GM21515 (cell line): ENCODE measurements at regions not wholly inside any gene's neighbourhood (a gene's known extent, or its start where the extent isn't known, plus 50 kb on each side); places are given as distances from the start of the nearest gene placed in this dataset.

Experiments used
- ATAC-seq: cut with Tn5 transposase; IDR thresholded peaks from one replicate; pipeline ENCODE4 v1.9.1; 2021; ENCODE audit not compliant: unreplicated experiment

DNA sequence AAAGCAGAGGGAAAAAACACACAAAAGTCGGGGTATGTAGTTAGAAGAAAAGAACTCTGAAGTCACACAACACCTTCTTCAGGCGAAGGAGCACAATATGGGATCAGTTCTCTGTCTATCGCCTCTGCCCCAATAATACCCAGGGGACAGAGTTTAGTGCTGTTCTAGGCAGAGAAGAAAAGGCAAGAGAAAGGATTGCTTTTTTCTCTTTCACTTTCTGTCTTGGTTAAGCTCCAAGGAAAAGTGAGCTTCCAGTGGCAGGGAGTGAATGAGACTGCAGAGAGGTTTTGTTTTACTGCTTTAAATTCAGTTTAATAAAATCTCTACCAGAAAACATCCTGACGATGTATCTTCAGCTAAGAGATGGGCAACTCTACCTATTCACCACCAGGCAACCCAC lies 86.6 kb upstream of the STXBP5 start:
- no peak for ATAC-seq

DNA sequence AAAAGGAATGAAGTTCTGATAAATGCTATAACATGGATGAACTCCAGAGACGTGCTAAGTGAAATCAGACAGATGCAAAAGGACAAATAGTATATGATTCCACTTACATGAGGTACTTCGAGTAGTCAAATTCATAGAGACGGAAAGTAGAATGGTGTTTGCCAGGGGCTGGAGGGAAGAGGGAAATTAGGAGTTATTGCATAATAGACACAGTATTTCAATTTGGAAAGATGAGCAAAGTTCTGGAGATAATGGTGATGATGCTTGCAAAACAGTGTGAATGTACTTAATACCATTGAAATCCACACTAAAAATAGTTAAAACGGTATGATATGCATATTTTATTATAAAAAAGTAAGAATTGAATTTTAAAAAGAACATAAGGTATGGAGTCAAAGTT lies 84.9 kb upstream of the STXBP5 start:
- no peak for ATAC-seq

DNA sequence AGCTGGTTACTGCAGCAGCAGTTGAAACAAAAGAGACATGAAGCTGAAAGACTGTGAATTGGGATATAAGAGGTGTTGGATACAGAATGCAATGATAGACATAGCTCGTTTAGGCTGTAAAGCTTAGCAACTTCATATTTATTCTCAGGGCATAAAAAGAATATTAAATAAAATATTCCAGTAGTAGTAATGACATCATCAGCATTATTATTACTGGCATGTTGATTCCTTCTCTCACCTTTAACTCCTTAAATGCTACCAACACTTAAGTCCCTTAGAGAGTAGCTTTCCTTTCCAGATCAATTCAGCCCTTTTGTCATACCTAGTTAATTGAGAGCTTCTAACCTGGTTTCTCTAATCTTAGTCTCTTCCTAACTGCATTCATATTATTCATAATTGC lies 81.4 kb upstream of the STXBP5 start:
- ATAC-seq = no peak

DNA sequence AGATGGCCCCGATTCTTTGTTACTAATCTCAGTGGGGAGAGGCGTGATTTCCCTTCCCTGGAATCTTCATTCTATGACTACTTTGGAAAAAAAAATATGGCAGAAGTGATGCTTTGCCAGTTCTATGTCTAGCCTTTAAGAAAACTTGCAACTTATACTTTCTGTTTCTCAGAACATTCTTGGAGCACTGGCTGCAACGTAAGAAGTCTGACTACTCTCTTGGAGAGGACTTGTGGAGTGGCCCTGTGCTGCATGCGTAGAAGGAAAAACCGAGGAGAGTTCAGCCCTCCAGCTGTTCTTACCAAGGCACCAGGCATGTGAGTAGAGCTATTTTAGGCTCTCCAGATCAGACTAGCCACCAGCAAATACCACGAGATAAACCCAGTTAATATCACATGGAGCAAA lies 77.6 kb upstream of the STXBP5 start:
- ATAC-seq = no peak

DNA sequence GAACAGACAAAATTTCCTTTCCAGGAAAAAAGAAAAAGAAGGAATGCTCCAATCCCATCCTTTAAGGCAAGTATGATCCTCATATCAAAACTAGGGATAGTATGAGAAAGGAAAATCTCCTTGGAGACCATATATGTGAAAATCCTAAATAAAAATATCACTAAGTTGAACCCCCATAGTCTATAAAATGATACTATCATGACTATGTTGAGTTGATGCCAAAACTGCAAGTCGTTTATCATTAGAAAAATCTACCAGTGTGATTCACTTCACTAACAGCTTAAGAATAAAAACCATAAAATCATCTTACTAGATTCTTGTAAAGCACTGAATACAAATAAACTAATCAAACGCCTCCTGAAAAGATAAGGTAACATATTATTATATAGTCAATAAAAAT lies 76.6 kb upstream of the STXBP5 start:
- no peak for ATAC-seq

DNA sequence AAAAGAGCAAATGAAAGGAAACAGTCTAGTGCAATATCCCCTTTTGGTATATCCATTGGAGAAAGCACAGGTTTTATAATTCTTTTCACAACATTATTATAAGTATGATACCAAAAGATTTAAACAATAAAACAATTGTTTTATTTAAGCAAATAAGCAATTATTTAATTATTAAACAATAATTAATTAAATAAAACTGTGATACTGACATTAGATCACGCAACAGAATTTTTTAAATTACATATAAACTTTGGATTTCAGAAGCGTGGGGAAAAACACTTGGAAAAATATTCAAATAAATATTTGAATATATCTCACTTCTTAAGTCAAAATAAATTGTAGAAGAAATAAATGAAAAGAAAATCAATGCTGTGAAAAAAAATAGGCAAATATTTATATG lies 76.2 kb upstream of the STXBP5 start:
- no peak for ATAC-seq

DNA sequence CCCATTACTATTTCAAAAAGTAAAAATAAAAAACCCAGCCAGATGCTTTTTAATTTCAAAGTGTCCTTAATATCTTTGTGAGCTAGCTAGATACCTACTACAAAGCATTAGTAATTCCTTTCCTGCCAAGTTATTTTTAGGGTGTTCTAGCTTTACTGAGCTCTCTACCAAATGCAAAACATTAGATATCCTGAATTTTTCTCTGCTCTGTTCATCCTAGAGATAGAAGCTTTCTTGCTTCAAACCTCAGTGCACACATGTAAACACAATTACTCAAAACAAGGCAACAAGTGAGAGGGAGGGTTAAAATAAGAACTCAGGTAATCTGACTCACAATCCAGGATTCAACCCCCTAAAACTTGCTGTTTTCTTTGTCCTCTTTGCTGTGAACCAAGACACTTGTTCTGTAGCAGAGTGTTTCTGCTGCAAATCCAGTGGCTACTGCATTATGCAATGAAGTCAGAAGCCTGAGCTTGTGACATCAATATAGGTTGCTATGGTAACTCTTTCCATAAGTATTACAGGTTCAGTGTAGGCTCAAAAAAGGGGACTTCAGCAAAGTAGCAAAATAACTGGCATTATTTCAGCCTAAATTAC lies 72.6 kb upstream of the STXBP5 start:
- ATAC-seq = no peak

DNA sequence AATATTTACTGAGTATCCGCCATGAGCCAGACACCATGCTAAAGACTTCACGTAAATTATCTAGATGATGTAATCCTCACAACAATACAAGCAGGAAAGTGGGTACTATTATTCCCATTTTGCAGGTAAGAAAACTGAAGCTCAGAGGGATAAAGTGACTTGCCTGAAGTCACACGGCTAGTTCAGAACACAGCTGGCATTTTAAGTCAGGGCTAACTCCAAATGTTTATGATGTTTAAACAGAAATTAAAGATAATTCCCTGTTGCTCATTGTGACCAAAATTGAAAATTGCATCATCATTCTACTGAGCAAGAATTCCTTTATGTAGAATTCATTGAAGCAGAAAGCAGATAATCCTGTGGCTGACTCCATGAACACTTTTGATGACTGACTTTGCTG lies 71.3 kb upstream of the STXBP5 start:
- no peak for ATAC-seq

DNA sequence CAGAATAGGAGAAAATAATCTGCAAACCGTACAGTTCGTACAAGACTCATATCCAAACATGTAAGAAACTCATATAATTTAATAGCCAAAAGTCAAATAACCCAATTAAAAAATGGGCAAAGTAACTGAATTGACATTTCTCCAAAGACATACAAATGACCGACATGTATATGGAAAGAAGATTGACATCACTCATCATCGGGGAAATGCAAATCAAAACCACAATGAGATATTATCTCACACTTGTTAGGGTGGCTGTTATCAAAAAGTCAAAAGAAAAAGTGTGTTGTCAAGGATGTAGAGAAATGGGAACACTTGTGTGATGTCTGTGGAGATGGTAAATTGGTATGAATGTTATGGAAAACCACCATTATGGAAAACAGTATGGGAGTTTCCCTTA lies 70.5 kb upstream of the STXBP5 start:
- no peak for ATAC-seq

DNA sequence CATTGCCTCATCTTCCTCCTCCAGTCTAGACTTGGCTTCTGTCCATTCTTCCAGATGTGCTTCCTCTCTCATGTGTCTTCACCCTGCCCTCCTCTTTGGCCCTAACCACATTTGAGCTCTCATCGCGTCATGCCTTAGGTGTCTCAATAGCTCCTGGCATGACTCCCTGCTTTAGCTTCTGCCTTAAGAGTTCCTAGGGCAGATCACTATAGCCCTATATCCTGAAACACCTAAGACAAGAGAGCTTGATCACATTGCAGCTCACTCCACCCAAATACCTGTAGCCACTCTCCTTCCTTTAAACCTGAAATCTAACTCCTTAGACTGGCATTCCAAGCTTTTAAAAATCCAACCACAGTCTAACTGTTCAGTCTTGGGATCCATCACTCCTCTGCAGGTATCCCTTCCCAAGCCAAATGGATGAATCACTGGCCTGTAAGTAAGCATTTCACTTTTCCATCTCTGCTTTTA lies 69.0 kb upstream of the STXBP5 start:
- ATAC-seq = no peak

DNA sequence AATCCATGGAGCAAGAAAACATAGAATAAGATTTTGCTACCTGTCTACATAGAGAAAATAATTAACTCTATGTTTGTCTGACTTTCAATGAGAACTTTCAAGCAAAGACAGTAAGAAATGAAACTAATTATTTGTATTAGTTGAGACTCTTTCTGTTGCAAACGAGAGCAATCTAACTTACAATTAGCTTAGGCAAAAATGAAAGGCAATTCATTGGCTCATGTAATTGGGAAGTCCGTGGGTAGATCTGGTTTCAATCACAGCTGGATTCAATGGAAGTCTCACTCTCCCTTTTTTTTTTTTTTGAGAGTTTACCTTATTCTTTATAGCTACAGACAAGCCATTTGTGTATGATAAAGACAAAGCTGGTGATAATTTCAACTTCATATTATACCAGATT lies 68.2 kb upstream of the STXBP5 start:
- ATAC-seq = no peak

DNA sequence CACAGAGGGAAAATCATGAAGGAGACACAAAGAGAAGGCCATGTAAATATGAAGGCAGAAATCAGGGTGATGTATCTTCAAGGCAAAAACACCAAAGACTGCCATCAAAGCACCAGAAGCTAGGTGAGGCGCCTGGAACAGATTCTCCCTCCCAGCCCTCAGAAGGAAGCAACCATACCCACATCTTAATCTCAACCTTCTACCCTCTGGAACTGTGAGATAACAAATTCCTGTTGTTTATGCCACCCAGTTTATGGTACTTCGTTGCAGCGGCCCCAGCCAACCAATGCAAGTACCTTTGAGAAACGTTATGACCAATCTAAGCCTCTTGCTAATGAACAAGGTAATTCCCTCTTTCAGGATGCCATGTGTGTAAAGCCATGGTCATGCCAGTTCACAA lies 66.2 kb upstream of the STXBP5 start:
- no peak for ATAC-seq

DNA sequence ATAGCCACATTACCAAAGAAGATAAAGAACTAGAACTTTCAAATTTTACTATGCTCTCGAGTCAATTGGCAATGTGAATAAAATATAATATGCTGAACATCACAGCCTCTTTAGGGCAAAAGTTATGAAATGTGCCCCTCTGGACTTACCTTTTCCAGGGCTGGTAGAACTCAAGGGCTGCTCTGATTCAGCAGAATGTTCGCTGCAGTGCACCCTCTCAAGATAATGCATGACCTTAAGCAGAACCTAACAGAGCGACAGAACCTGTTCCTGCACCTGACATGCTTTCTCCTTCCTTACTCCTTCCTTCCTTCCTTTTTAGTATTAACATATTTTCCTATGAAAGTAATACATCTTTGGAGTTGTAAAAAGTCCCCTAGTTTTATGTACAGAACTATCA lies 65.4 kb upstream of the STXBP5 start:
- ATAC-seq = no peak

DNA sequence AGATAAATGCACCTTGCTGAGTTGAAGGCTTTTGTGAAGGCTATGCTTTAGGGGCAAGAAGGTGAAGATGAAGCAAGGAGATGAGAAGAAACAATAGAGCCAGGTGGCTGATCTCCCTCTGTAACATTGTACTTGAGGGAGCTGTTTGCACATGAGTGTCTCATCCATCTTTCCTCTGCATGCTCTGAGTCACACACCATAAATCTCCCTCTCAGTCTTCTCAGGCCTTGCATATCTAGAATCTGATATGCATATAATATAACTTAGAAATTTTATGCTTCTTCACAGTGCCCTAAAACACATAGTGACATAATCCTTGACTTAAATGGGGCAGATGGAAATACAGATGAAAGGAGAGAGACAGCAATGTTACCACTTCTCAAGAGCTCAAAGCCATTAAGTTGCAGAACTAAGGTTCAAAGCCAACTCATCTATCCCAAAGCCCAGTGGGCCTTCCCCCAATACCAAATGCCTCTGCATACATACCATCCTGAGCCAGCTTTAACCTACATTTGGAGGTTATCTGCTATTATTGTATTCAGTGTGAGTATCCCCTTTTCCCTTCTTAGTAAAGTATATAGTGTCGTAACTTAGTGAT lies 62.4 kb upstream of the STXBP5 start:
- ATAC-seq = no peak

DNA sequence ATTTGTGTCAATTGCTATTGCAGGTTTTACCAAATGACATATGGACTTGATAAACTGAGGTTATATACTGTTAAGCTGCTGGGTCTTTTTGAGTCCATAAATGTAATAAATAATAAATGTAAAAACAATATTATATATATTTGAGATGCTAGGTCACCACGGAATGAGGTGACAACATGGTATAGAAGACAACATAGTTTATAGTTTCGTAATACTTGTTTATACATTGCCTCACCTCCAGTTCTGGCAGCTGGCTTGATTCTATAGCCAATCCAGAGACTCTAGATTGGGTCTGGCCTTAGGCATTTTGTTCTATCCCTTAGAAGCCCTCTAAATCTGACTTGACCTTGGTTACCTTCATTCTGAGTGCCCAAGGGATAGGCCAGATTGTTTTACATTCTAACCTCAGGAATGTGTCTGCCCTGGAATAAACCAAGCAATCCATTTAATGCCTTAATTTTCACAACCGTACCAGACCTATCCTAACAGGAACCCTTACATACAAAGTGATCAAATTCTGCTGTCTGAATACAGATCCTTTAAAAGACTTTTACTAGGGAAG lies 61.5 kb upstream of the STXBP5 start:
- ATAC-seq = no peak

DNA sequence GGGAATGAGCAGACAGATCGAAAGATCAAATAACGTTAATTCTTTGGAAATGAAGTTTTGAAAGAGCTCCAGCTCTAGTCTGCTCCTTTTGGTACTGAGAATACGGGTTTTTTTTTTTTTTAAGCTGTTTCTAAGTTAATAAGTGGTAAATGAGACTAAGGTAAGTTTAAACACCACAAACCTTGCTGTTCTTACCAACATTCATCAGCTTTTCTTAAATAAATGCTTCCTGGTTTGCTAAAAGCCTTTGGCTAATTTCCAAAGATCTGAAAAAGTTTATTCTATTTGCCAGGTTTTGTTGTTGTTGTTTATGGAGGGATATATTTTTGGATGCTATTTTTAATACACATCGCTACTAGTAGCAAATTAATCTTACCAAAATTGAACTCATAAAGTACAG lies 55.1 kb upstream of the STXBP5 start:
- no peak for ATAC-seq

DNA sequence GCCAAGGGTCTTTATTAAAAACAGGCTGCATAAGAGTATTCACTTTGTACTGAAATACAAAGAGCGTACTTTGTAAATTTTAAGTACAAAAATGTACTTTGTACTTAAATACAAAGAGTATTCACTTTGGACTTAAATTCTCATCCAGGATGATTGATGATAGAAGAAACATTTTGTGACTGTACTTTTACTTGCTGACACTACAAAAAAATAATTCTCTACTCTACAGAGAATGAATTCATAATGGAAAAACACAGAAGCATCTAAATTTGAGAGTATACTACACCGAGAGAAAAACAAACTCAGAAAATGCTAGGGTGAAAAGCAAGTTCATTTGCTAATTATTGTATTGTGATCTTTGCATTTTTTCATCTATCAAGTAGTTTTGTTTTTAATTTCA lies 54.4 kb upstream of the STXBP5 start:
- no peak for ATAC-seq

DNA sequence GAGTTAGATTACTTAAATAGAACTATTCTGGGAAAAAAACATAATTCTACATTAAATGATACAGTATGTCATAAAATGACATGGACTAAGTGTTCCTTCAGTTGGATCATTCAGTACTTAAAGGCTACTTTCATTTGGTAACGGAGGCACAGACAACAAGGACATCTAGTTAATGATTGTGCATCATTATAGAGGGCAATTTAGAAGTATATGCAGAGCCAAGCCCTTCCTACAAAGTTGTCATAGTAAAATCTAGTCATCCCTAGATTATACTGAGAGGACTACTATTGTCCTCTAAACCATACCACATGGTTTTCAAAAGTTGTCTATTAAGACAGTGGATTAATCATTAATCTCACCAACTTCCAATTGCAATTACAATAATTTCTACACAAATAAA lies 53.9 kb upstream of the STXBP5 start:
- ATAC-seq = no peak
